ENCODE measurements at regions not wholly inside any gene's neighbourhood (a gene's known extent, or its start where the extent isn't known, plus 50 kb on each side); places are given as distances from the start of the nearest gene placed in this dataset.
"Not testable (repeated sequence)": the region's sequence is repeated elsewhere in the genome, so short reads cannot be mapped to it uniquely, and the experiment has no call there.

GRCh38 chr13:64505336-64505910 is 2724.7 kb downstream of the PCDH9 start:
- DNase-seq (ENCODE audit: insufficient read length, low spot score) (no peak), FAIRE-seq (no peak)
- TF ChIP-seq CTCF (IDR thresholded peaks at IDR 0.05; ENCODE audit: insufficient read depth, missing control alignments) = no peak

- no peak for DNase-seq (ENCODE audit: insufficient read length, low spot score)
- no peak for TF ChIP-seq CTCF (IDR thresholded peaks at IDR 0.05; ENCODE audit: insufficient read depth, missing control alignments)
- FAIRE-seq = no peak
Observed at GRCh38 chr13:64488731-64489130, 2741.4 kb downstream of the PCDH9 start.

- TF ChIP-seq CTCF (IDR thresholded peaks at IDR 0.05; ENCODE audit: insufficient read depth, missing control alignments) = no peak
- FAIRE-seq (no peak), DNase-seq (ENCODE audit: insufficient read length, low spot score) (no peak)
Observed at GRCh38 chr13:64482373-64482772, 2747.8 kb downstream of the PCDH9 start.

GRCh38 chr13:64480672-64481071 is 2749.5 kb downstream of the PCDH9 start:
- DNase-seq (ENCODE audit: insufficient read length, low spot score) = no peak
- FAIRE-seq = no peak
- TF ChIP-seq CTCF (IDR thresholded peaks at IDR 0.05; ENCODE audit: insufficient read depth, missing control alignments) = no peak

GRCh38 chr13:64480211-64480610 is 2749.9 kb downstream of the PCDH9 start:
- no peak for DNase-seq (ENCODE audit: insufficient read length, low spot score)
- no peak for TF ChIP-seq CTCF (IDR thresholded peaks at IDR 0.05; ENCODE audit: insufficient read depth, missing control alignments)
- FAIRE-seq = no peak

GRCh38 chr13:64477146-64477545 is 2753.0 kb downstream of the PCDH9 start:
- no peak for TF ChIP-seq CTCF (IDR thresholded peaks at IDR 0.05; ENCODE audit: insufficient read depth, missing control alignments)
- DNase-seq (ENCODE audit: insufficient read length, low spot score) (no peak), FAIRE-seq (no peak)

GRCh38 chr13:64476041-64476568 is 2754.0 kb downstream of the PCDH9 start:
- FAIRE-seq; DNase-seq (ENCODE audit: insufficient read length, low spot score): not testable (repeated sequence)

- FAIRE-seq (peak; percentile 81), DNase-seq (ENCODE audit: insufficient read length, low spot score) (no peak)
Observed at GRCh38 chr13:64471916-64472315, 2758.2 kb downstream of the PCDH9 start.

More at GRCh38 chr13:64471916-64472315, 2758.2 kb downstream of the PCDH9 start:
- TF ChIP-seq CTCF (IDR thresholded peaks at IDR 0.05; ENCODE audit: insufficient read depth, missing control alignments) = peak; percentile 37
